H1 (cell line): ENCODE measurements at regions not wholly inside any gene's neighbourhood (a gene's known extent, or its start where the extent isn't known, plus 50 kb on each side); places are given as distances from the start of the nearest gene placed in this dataset.

Experiments
- CTCF ChIA-PET: fragments of 300-600 bp; sonication (Branson Sonifier 250); formaldehyde crosslinking; loops from one replicate; lab custom pipeline; 2021; ENCODE audit not compliant: partially characterized antibody; lab: Charles Lee
- POLR2A ChIA-PET: fragments of 300-600 bp; sonication (Branson Sonifier 250); formaldehyde crosslinking; loops from one replicate; lab custom pipeline; 2021; ENCODE audit warnings: inconsistent platforms; ENCODE audit not compliant: partially characterized antibody; lab: Charles Lee
- DNase-seq, 2 experiments: peaks; one replicate each; pipeline versions ENCODE4 v3.0.0 to v3.0.0-alpha.2; 2010 to 2022; ENCODE audit warnings: low spot score in 2 of 2, low read depth in 1 of 2, mixed read lengths in 1 of 2
- FAIRE-seq: peaks from 2 replicates; lab custom pipeline; 2011; peaks lifted over from hg19 to GRCh38; lab: Jason Lieb, UNC
- H2AFZ ChIP-seq: 2 replicates; pipeline ENCODE4 v1.8.1; 2012; ENCODE audit warnings: low read length, inconsistent platforms
- H2AK5ac ChIP-seq: 2 replicates; pipeline ENCODE4 v1.6.1; 2013; ENCODE audit warnings: low read depth, low read length
- H2BK120ac ChIP-seq: replicated peaks from 2 replicates; pipeline ENCODE3; 2013; ENCODE audit warnings: low read depth, low read length, inconsistent platforms
- H2BK12ac ChIP-seq: 2 replicates; pipeline ENCODE4 v1.6.1; 2013; ENCODE audit warnings: low read depth, low read length
- H2BK15ac ChIP-seq: 2 replicates; pipeline ENCODE4 v1.6.1; 2013; ENCODE audit warnings: low read length
- H2BK20ac ChIP-seq: 2 replicates; pipeline ENCODE4 v1.6.1; 2013; ENCODE audit warnings: low read length
- H2BK5ac ChIP-seq: 2 replicates; pipeline ENCODE4 v1.6.1; 2013; ENCODE audit warnings: low read depth, low read length
- H3K14ac ChIP-seq: 2 replicates; pipeline ENCODE4 v1.6.1; 2013; ENCODE audit warnings: inconsistent platforms; ENCODE audit not compliant: insufficient read length
- H3K18ac ChIP-seq: 2 replicates; pipeline ENCODE4 v1.6.1; 2013; ENCODE audit warnings: low read length; ENCODE audit errors: extremely low read depth
- H3K23ac ChIP-seq: 2 replicates; pipeline ENCODE4 v1.6.1; 2013; ENCODE audit warnings: inconsistent platforms; ENCODE audit not compliant: insufficient read length
- H3K23me2 ChIP-seq: 2 replicates; pipeline ENCODE4 v1.6.1; 2013; ENCODE audit warnings: low read depth, low read length
- H3K27ac ChIP-seq: 2 replicates; pipeline ENCODE4 v1.6.1; 2011; ENCODE audit warnings: low read depth, low read length, inconsistent platforms
- H3K27me3 ChIP-seq, 4 experiments: replicated peaks in 1 of 4; 1 replicate in 1 of 4; 2 replicates in 3 of 4; pipeline versions ENCODE4 v1.6.1 to v1.8.1; 2011 to 2013; ENCODE audit warnings: low read length in 3 of 4, mild to moderate bottlenecking in 3 of 4, inconsistent platforms in 2 of 4, mixed read lengths in 2 of 4, moderate library complexity in 1 of 4; ENCODE audit not compliant: control insufficient read depth in 3 of 4, insufficient read depth in 3 of 4; ENCODE audit errors: extremely low read depth in 1 of 4
- H3K36me3 ChIP-seq, 4 experiments: 2 replicates each; pipeline versions ENCODE4 v1.6.1 to v1.8.1; 2011 to 2013; ENCODE audit warnings: mild to moderate bottlenecking in 4 of 4, low read length in 3 of 4, moderate library complexity in 2 of 4, control low read depth in 1 of 4, inconsistent platforms in 1 of 4; ENCODE audit not compliant: insufficient read depth in 4 of 4, control insufficient read depth in 2 of 4
- H3K4ac ChIP-seq: replicated peaks from 2 replicates; pipeline ENCODE3; 2013; ENCODE audit warnings: low read length, low read depth, mixed read lengths, inconsistent platforms; ENCODE audit not compliant: insufficient read length
- H3K4me1 ChIP-seq, 4 experiments: replicated peaks in 1 of 4; 1 replicate in 1 of 4; 2 replicates in 3 of 4; pipeline versions ENCODE4 v1.6.1 to v1.8.1; 2011 to 2013; ENCODE audit warnings: low read length in 3 of 4, inconsistent platforms in 2 of 4, mixed read lengths in 1 of 4; ENCODE audit not compliant: insufficient read depth in 4 of 4, control insufficient read depth in 3 of 4
- H3K4me2 ChIP-seq, 2 experiments: 2 replicates each; pipeline versions ENCODE4 v1.6.1 to v1.8.1; 2011 to 2013; ENCODE audit warnings: low read depth in 2 of 2, low read length in 2 of 2, control low read depth in 1 of 2, inconsistent platforms in 1 of 2, mild to moderate bottlenecking in 1 of 2; ENCODE audit not compliant: insufficient read depth in 1 of 2
- H3K4me3 ChIP-seq, 4 experiments: fragments of 200-600, 300-600 bp in 1 of 4; sonication (generic), shearing (Covaris generic), sonication (Bioruptor Twin) in 1 of 4; 2 replicates each; pipeline versions ENCODE4 v1.5.1 to v1.8.1; 2011 to 2016; ENCODE audit warnings: low read length in 4 of 4, low read depth in 3 of 4, control low read depth in 2 of 4, inconsistent platforms in 2 of 4, mild to moderate bottlenecking in 2 of 4, mixed read lengths in 1 of 4, moderate library complexity in 1 of 4; ENCODE audit not compliant: insufficient read depth in 2 of 4; ENCODE audit errors: extremely low read depth in 1 of 4
- H3K56ac ChIP-seq: replicated peaks from 2 replicates; pipeline ENCODE3; 2013; ENCODE audit warnings: low read depth, mild to moderate bottlenecking, mixed read lengths, low read length, inconsistent platforms; ENCODE audit not compliant: insufficient read length
- H3K79me1 ChIP-seq: 2 replicates; pipeline ENCODE4 v1.6.1; 2013; ENCODE audit warnings: low read depth, low read length, control low read depth
- H3K79me2 ChIP-seq, 2 experiments: 2 replicates each; pipeline versions ENCODE4 v1.6.1 to v1.8.1; 2012 to 2013; ENCODE audit warnings: low read length in 2 of 2, mild to moderate bottlenecking in 2 of 2, inconsistent platforms in 1 of 2; ENCODE audit not compliant: insufficient read depth in 2 of 2, control insufficient read depth in 1 of 2
- H3K9ac ChIP-seq, 4 experiments: replicated peaks in 1 of 4; 1 replicate in 1 of 4; 2 replicates in 3 of 4; pipeline versions ENCODE4 v1.6.1 to v1.8.1; 2011 to 2013; ENCODE audit warnings: low read depth in 3 of 4, low read length in 3 of 4, control low read depth in 2 of 4, mild to moderate bottlenecking in 2 of 4, moderate library complexity in 2 of 4, inconsistent platforms in 1 of 4; ENCODE audit errors: extremely low read depth in 1 of 4
- H3K9me3 ChIP-seq, 2 experiments: 2 replicates each; pipeline versions ENCODE4 v1.6.1 to v1.8.1; 2012 to 2013; ENCODE audit warnings: mild to moderate bottlenecking in 2 of 2, moderate library complexity in 2 of 2, control low read depth in 1 of 2, inconsistent platforms in 1 of 2, low read depth in 1 of 2, low read length in 1 of 2, mixed read lengths in 1 of 2; ENCODE audit not compliant: insufficient read depth in 2 of 2
- H4K20me1 ChIP-seq, 2 experiments: replicated peaks in 1 of 2; 2 replicates each; pipeline versions ENCODE3 to v1.8.1; 2011 to 2013; ENCODE audit warnings: inconsistent platforms in 2 of 2, low read length in 2 of 2, mild to moderate bottlenecking in 1 of 2; ENCODE audit not compliant: insufficient read depth in 2 of 2, control insufficient read depth in 1 of 2
- H4K5ac ChIP-seq: 2 replicates; pipeline ENCODE4 v1.6.1; 2013; ENCODE audit warnings: low read length, low read depth, mixed read lengths, inconsistent platforms; ENCODE audit not compliant: insufficient read length
- H4K8ac ChIP-seq: 2 replicates; pipeline ENCODE4 v1.8.0; 2013; ENCODE audit warnings: mild to moderate bottlenecking, moderate library complexity, low read length, inconsistent platforms; ENCODE audit not compliant: insufficient read depth; ENCODE audit errors: extremely low read depth
- H4K91ac ChIP-seq: replicated peaks from 2 replicates; pipeline ENCODE3; 2013; ENCODE audit warnings: low read length, mixed read lengths, inconsistent platforms; ENCODE audit not compliant: insufficient read length
- ASH2L ChIP-seq: fragments of 200-600, 300-600 bp; sonication (generic); IDR thresholded peaks from one replicate; pipeline ENCODE4 v1.7.1; 2017; ENCODE audit warnings: low read length
- ATF3 ChIP-seq: IDR thresholded peaks from 2 replicates; pipeline ENCODE4 v1.6.1; 2011; ENCODE audit warnings: low read depth, mild to moderate bottlenecking, low read length; ENCODE audit not compliant: insufficient read depth
- BRCA1 ChIP-seq: IDR thresholded peaks from 2 replicates; pipeline ENCODE4 v1.6.1; 2012; ENCODE audit warnings: low read depth, low read length, improper control_type of control experiment
- CBX5 ChIP-seq: fragments of 300-800, 300-1000 bp; sonication (generic); IDR thresholded peaks from 2 replicates; pipeline ENCODE4 v1.7.1; 2016; ENCODE audit warnings: antibody characterized with exemption, low read length, low read depth
- CHD1 ChIP-seq: IDR thresholded peaks from 2 replicates; pipeline ENCODE4 v1.6.1; 2012; ENCODE audit warnings: low read depth, low read length, improper control_type of control experiment
- JUN ChIP-seq: IDR thresholded peaks from 2 replicates; pipeline ENCODE4 v1.6.1; 2011; ENCODE audit warnings: low read depth, mild to moderate bottlenecking, improper control_type of control experiment, low read length
- POLR2AphosphoS5 ChIP-seq: IDR thresholded peaks from 2 replicates; pipeline ENCODE4 v1.6.1; 2011; ENCODE audit warnings: low read depth, low read length
- RAD21 ChIP-seq, 2 experiments: IDR thresholded peaks in 1 of 2; conservative IDR thresholded peaks in 1 of 2; 2 replicates each; pipeline ENCODE4 v1.6.1; 2011; ENCODE audit warnings: low read depth in 2 of 2, low read length in 2 of 2, improper control_type of control experiment in 1 of 2, inconsistent platforms in 1 of 2, mild to moderate bottlenecking in 1 of 2, moderate library complexity in 1 of 2
- SAP30 ChIP-seq: fragments of 300-600 bp; sonication (generic); IDR thresholded peaks from 2 replicates; pipeline ENCODE4 v1.7.1; 2012; ENCODE audit warnings: low read length, moderate library complexity, mild to moderate bottlenecking, inconsistent platforms; ENCODE audit not compliant: insufficient read depth, insufficient replicate concordance
- SIX5 ChIP-seq: IDR thresholded peaks from 2 replicates; pipeline ENCODE4 v1.6.1; 2011; ENCODE audit warnings: mild to moderate bottlenecking, low read depth, low read length
- SP2 ChIP-seq: IDR thresholded peaks from 2 replicates; pipeline ENCODE4 v1.6.1; 2012; ENCODE audit warnings: mild to moderate bottlenecking, low read length, inconsistent platforms
- WGBS, 2 experiments: shearing (Covaris generic) in 1 of 2; methylation state at CpG; one replicate each; pipeline versions ENCODE4 v1.1.6 to v1.1.7; 2013 to 2015; ENCODE audit warnings: low lambda C conversion rate in 2 of 2, mixed read lengths in 2 of 2, inconsistent platforms in 1 of 2, low coverage in 1 of 2, missing lambda C conversion rate in 1 of 2; ENCODE audit not compliant: insufficient replicate concordance in 2 of 2, insufficient coverage in 1 of 2, insufficient read length in 1 of 2; ENCODE audit errors: extremely low coverage in 1 of 2, missing lambda C conversion rate in 1 of 2; 5-methylcytosine and 5-hydroxymethylcytosine counted together
- TF ChIP-seq, protein P1 (sequence below), 3 experiments: IDR thresholded peaks; 1 replicate in 2 of 3; 2 replicates in 1 of 3; pipeline versions ENCODE4 v1.5.1 to v1.6.1; 2011; ENCODE audit warnings: low read length in 3 of 3, mild to moderate bottlenecking in 3 of 3, inconsistent platforms in 2 of 3, low read depth in 1 of 3, moderate library complexity in 1 of 3; ENCODE audit not compliant: insufficient read depth in 1 of 3; ENCODE audit errors: control extremely low read depth in 1 of 3

DNA sequence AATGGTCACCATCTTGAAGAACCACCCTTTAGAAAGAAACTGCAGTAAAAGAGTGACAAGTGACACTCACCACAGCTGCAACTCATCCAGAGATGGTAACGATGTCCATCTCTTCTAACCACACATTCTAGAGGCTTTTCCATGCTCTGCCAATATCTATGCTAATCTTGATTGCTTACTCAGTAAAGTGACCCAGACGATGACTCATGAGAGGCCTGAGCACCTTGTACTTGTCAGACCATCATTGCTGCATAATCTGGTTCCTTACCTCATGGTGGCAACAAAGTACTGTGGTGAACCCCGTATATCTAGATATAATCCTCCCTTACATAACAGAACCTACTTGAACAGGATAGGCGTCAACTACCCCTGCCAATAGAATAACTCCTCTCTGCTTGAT is 75.6 kb downstream of the CCNG2 start:
- Histone ChIP-seq H3K9me3 (peaks cover 0 to 1% of the 10 kb centered on the region in 2 experiments; a peak in 1 of 4 replicates), H3K27me3 (no peaks in the 10 kb centered on the region), H2BK5ac (no peak overlapping the region), H3K36me3 (no peaks in the 10 kb centered on the region), H3K9ac (no peak overlapping the region), H2BK20ac (no peak overlapping the region), H2BK120ac (no peak overlapping the region), H2AK5ac (no peak overlapping the region), H4K5ac (no peak overlapping the region), H3K4me2 (no peak overlapping the region), H3K4ac (no peak overlapping the region), H3K14ac (no peak overlapping the region), H3K4me1 (no peaks in the 10 kb centered on the region), H2BK15ac (no peak overlapping the region), H4K8ac (no peak overlapping the region), H2BK12ac (no peak overlapping the region), H3K4me3 (no peak overlapping the region), H3K56ac (no peak overlapping the region), H3K27ac (no peak overlapping the region), H4K20me1 (no peaks in the 10 kb centered on the region), H3K79me1 (no peaks in the 10 kb centered on the region), H3K79me2 (no peaks in the 10 kb centered on the region), H4K91ac (no peak overlapping the region), H3K23me2 (no peaks in the 10 kb centered on the region), H2AFZ (no peak overlapping the region), H3K18ac (no peak overlapping the region), H3K23ac (no peak overlapping the region)
- no peak for FAIRE-seq
- POLR2A ChIA-PET = no interaction called here
- WGBS, 2 experiments = 78% methylated on average over 4 of the region's 4 CpGs; no CpG with 5 or more reads in 1 of the 2 experiments
- DNase-seq = no peak
- CTCF ChIA-PET = interaction anchor here (0.6 to 17.2 kb wide), 7 partner anchors 8 to 551 kb away, joined by 3 to 266 read pairs (median 3); no protein-coding TSS in a partner anchor
- TF ChIP-seq ASH2L (no peak), RAD21 (IDR thresholded peaks at IDR 0.05 in 1 of 2, conservative IDR thresholded peaks at IDR 0.05 in 1 of 2; ENCODE audit: low read depth in 2 of 2, low read length in 2 of 2) (no peak), BRCA1 (no peak), JUN (no peak), SIX5 (no peak), POLR2AphosphoS5 (no peak), SP2 (no peak), CBX5 (no peak), SAP30 (no peak), CHD1 (no peak), ATF3 (no peak)
- TF ChIP-seq, protein P1, sequence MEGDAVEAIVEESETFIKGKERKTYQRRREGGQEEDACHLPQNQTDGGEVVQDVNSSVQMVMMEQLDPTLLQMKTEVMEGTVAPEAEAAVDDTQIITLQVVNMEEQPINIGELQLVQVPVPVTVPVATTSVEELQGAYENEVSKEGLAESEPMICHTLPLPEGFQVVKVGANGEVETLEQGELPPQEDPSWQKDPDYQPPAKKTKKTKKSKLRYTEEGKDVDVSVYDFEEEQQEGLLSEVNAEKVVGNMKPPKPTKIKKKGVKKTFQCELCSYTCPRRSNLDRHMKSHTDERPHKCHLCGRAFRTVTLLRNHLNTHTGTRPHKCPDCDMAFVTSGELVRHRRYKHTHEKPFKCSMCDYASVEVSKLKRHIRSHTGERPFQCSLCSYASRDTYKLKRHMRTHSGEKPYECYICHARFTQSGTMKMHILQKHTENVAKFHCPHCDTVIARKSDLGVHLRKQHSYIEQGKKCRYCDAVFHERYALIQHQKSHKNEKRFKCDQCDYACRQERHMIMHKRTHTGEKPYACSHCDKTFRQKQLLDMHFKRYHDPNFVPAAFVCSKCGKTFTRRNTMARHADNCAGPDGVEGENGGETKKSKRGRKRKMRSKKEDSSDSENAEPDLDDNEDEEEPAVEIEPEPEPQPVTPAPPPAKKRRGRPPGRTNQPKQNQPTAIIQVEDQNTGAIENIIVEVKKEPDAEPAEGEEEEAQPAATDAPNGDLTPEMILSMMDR (IDR thresholded peaks at IDR 0.05; ENCODE audit: control extremely low read depth in 1 of 3, insufficient read depth in 1 of 3, low read depth in 1 of 3, low read length in 3 of 3) = no peak
